HUES48 (cell line): ENCODE measurements at regions not wholly inside any gene's neighbourhood (a gene's known extent, or its start where the extent isn't known, plus 50 kb on each side); places are given as distances from the start of the nearest gene placed in this dataset.

Experiments
- H3K27ac ChIP-seq: one replicate; pipeline ENCODE4 v1.7.0; 2013; ENCODE audit warnings: low read depth, low read length, inconsistent platforms
- H3K27me3 ChIP-seq: 2 replicates; pipeline ENCODE4 v1.6.1; 2013; ENCODE audit warnings: mild to moderate bottlenecking, low read length; ENCODE audit not compliant: control insufficient read depth, insufficient read depth
- H3K36me3 ChIP-seq: 2 replicates; pipeline ENCODE4 v1.6.1; 2013; ENCODE audit warnings: low read length; ENCODE audit not compliant: control insufficient read depth, insufficient read depth
- H3K4me1 ChIP-seq: 2 replicates; pipeline ENCODE4 v1.6.1; 2013; ENCODE audit warnings: mild to moderate bottlenecking, low read length; ENCODE audit not compliant: control insufficient read depth, insufficient read depth
- H3K4me3 ChIP-seq: 2 replicates; pipeline ENCODE4 v1.5.1; 2013; ENCODE audit warnings: mild to moderate bottlenecking, low read depth, low read length
- H3K9ac ChIP-seq: 2 replicates; pipeline ENCODE4 v1.6.1; 2013; ENCODE audit warnings: mild to moderate bottlenecking, low read depth, low read length, moderate library complexity
- H3K9me3 ChIP-seq: 2 replicates; pipeline ENCODE4 v1.6.1; 2013; ENCODE audit warnings: low read length; ENCODE audit not compliant: control insufficient read depth, insufficient read depth

- no peak overlapping the region for H3K4me3 ChIP-seq
- H3K27ac ChIP-seq: no peak overlapping the region
- no peak overlapping the region for H3K9ac ChIP-seq
- H3K27me3 ChIP-seq: no peaks in the 10 kb centered on the region
- H3K36me3 ChIP-seq: no peaks in the 10 kb centered on the region
- H3K9me3 ChIP-seq: no peaks in the 10 kb centered on the region
- no peaks in the 10 kb centered on the region for H3K4me1 ChIP-seq
These were observed 95.6 kb upstream of the ACVR1 start for GRCh38 chr2:157971702-157972101.

- no peak overlapping the region for H3K27ac ChIP-seq
- no peak overlapping the region for H3K4me3 ChIP-seq
- no peak overlapping the region for H3K9ac ChIP-seq
- no peaks in the 10 kb centered on the region for H3K9me3 ChIP-seq
- no peaks in the 10 kb centered on the region for H3K36me3 ChIP-seq
- no peaks in the 10 kb centered on the region for H3K27me3 ChIP-seq
- no peaks in the 10 kb centered on the region for H3K4me1 ChIP-seq
These were observed 91.7 kb upstream of the ACVR1 start for GRCh38 chr2:157967856-157968255.

- H3K36me3 ChIP-seq: no peaks in the 10 kb centered on the region
- H3K9ac ChIP-seq: no peak overlapping the region
- H3K9me3 ChIP-seq: peaks cover 15% of the 10 kb centered on the region
- no peak overlapping the region for H3K4me3 ChIP-seq
- no peak overlapping the region for H3K27ac ChIP-seq
- H3K4me1 ChIP-seq: no peaks in the 10 kb centered on the region
- no peaks in the 10 kb centered on the region for H3K27me3 ChIP-seq
These were observed 83.1 kb upstream of the ACVR1 start for GRCh38 chr2:157959249-157959648.

- no peak overlapping the region for H3K27ac ChIP-seq
- H3K4me1 ChIP-seq: no peaks in the 10 kb centered on the region
- H3K36me3 ChIP-seq: no peaks in the 10 kb centered on the region
- H3K9ac ChIP-seq: no peak overlapping the region
- H3K9me3 ChIP-seq: peaks cover 15% of the 10 kb centered on the region
- H3K27me3 ChIP-seq: no peaks in the 10 kb centered on the region
- no peak overlapping the region for H3K4me3 ChIP-seq
These were observed 81.5 kb upstream of the ACVR1 start for GRCh38 chr2:157957596-157957995.

- no peak overlapping the region for H3K9ac ChIP-seq
These were observed 76.4 kb upstream of the ACVR1 start for GRCh38 chr2:157952558-157952957.

GRCh38 chr2:157948856-157949255 lies 72.7 kb upstream of the ACVR1 start:
- H3K4me3 ChIP-seq: no peak overlapping the region
- H3K27ac ChIP-seq: no peak overlapping the region
- H3K36me3 ChIP-seq: no peaks in the 10 kb centered on the region
- H3K9ac ChIP-seq: no peak overlapping the region
- H3K9me3 ChIP-seq: no peaks in the 10 kb centered on the region
- H3K27me3 ChIP-seq: no peaks in the 10 kb centered on the region
- H3K4me1 ChIP-seq: no peaks in the 10 kb centered on the region

More at GRCh38 chr2:157952558-157952957, 76.4 kb upstream of the ACVR1 start:
- Histone ChIP-seq H3K4me3 (no peak overlapping the region), H3K27me3 (no peaks in the 10 kb centered on the region), H3K36me3 (no peaks in the 10 kb centered on the region), H3K4me1 (no peaks in the 10 kb centered on the region), H3K9me3 (peaks cover 8% of the 10 kb centered on the region), H3K27ac (no peak overlapping the region)

GRCh38 chr2:157946919-157947557 lies 70.9 kb upstream of the ACVR1 start:
- no peaks in the 10 kb centered on the region for H3K9me3 ChIP-seq
- no peaks in the 10 kb centered on the region for H3K4me1 ChIP-seq
- no peak overlapping the region for H3K4me3 ChIP-seq
- no peaks in the 10 kb centered on the region for H3K27me3 ChIP-seq
- H3K27ac ChIP-seq: no peak overlapping the region
- no peaks in the 10 kb centered on the region for H3K36me3 ChIP-seq
- no peak overlapping the region for H3K9ac ChIP-seq

GRCh38 chr2:157940024-157940423 lies 63.9 kb upstream of the ACVR1 start:
- Histone ChIP-seq H3K27me3 (peaks cover 17% of the 10 kb centered on the region), H3K27ac (no peak overlapping the region)

GRCh38 chr2:157938556-157938955 lies 62.4 kb upstream of the ACVR1 start:
- Histone ChIP-seq H3K36me3 (no peaks in the 10 kb centered on the region), H3K4me1 (peaks cover 13% of the 10 kb centered on the region), H3K27ac (no peak overlapping the region), H3K27me3 (peaks cover 28% of the 10 kb centered on the region), H3K9ac (no peak overlapping the region), H3K9me3 (no peaks in the 10 kb centered on the region), H3K4me3 (no peak overlapping the region)

More at GRCh38 chr2:157940024-157940423, 63.9 kb upstream of the ACVR1 start:
- Histone ChIP-seq H3K9me3 (no peaks in the 10 kb centered on the region), H3K36me3 (no peaks in the 10 kb centered on the region), H3K9ac (no peak overlapping the region), H3K4me1 (no peaks in the 10 kb centered on the region), H3K4me3 (no peak overlapping the region)

GRCh38 chr2:157936406-157936805 lies 60.3 kb upstream of the ACVR1 start:
- Histone ChIP-seq H3K27ac (no peak overlapping the region), H3K9me3 (no peaks in the 10 kb centered on the region), H3K36me3 (no peaks in the 10 kb centered on the region), H3K9ac (no peak overlapping the region), H3K4me1 (peaks cover 29% of the 10 kb centered on the region), H3K4me3 (no peak overlapping the region), H3K27me3 (peaks cover 38% of the 10 kb centered on the region)

- H3K27ac ChIP-seq: no peak overlapping the region
- no peaks in the 10 kb centered on the region for H3K9me3 ChIP-seq
- peaks cover 36% of the 10 kb centered on the region for H3K4me1 ChIP-seq
- no peaks in the 10 kb centered on the region for H3K36me3 ChIP-seq
- no peak overlapping the region for H3K4me3 ChIP-seq
- H3K27me3 ChIP-seq: peaks cover 48% of the 10 kb centered on the region
- no peak overlapping the region for H3K9ac ChIP-seq
These were observed 59.3 kb upstream of the ACVR1 start for GRCh38 chr2:157935378-157935906.
